ENCODE measurements at regions not wholly inside any gene's neighbourhood (a gene's known extent, or its start where the extent isn't known, plus 50 kb on each side); places are given as distances from the start of the nearest gene placed in this dataset.

DNA sequence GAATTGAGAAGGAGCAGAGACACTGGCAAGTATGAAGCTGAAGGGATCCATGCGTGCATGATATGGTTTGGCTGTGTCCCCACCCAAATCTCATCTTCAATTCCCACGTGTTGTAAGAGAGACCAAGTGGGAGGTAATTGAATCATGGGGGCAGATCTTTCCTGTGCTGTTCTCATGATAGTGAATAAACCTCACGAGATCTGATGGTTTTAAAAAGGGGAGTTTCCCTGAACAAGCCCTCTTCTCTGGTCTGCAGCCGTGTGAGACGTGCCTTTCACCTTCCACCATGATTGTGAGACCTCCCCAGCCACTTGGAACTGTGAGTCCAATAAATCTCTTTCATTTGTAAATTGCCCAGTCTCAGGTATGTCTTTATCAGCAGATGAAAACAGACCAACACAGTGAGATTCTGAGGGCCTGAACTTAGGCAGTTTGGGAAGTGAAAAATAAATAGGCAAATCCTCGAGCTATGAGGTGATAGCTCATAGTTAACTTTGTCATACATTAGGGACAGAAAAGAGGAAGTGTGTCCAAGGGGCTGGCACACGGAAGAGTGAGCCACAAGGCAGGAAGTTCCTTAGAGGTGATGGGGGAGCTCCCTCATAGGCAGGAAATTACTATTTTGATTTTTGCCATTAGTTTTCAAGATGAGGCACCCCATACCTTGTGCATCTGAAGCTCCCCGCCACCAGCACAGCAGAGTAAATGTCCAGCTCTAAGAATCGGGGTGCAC lies 658.8 kb upstream of the ID2 start:
- H3K4me3 ChIP-seq (ENCODE audit: low read length) = no peak overlapping the region
- Mint-ChIP-seq H3K27me3 (ENCODE audit: insufficient read depth) (no peaks in the 10 kb centered on the region), H3K4me1 (no peaks in the 10 kb centered on the region), H3K9me3 (no peaks in the 10 kb centered on the region), H3K4me3 (no peak overlapping the region), H3K27ac (no peak overlapping the region), H3K36me3 (ENCODE audit: low read depth) (no peaks in the 10 kb centered on the region)
- H3K4me1 ChIP-seq (ENCODE audit: control insufficient read depth, insufficient read depth, low read length) = no peaks in the 10 kb centered on the region
- TF ChIP-seq, protein P1, sequence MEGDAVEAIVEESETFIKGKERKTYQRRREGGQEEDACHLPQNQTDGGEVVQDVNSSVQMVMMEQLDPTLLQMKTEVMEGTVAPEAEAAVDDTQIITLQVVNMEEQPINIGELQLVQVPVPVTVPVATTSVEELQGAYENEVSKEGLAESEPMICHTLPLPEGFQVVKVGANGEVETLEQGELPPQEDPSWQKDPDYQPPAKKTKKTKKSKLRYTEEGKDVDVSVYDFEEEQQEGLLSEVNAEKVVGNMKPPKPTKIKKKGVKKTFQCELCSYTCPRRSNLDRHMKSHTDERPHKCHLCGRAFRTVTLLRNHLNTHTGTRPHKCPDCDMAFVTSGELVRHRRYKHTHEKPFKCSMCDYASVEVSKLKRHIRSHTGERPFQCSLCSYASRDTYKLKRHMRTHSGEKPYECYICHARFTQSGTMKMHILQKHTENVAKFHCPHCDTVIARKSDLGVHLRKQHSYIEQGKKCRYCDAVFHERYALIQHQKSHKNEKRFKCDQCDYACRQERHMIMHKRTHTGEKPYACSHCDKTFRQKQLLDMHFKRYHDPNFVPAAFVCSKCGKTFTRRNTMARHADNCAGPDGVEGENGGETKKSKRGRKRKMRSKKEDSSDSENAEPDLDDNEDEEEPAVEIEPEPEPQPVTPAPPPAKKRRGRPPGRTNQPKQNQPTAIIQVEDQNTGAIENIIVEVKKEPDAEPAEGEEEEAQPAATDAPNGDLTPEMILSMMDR (conservative IDR thresholded peaks at IDR 0.05) = no peak
- H3K27me3 ChIP-seq (ENCODE audit: control insufficient read depth, insufficient read depth, low read length, poor library complexity, severe bottlenecking) = no peaks in the 10 kb centered on the region
- H3K9me3 ChIP-seq (ENCODE audit: control insufficient read depth, low read length) = no peaks in the 10 kb centered on the region
- no peak for DNase-seq
- no peak overlapping the region for H3K9ac ChIP-seq (ENCODE audit: extremely low read depth, low read length, poor library complexity, severe bottlenecking)
- H3K27ac ChIP-seq (ENCODE audit: low read depth, low read length) = no peak overlapping the region
- no peaks in the 10 kb centered on the region for H3K36me3 ChIP-seq (ENCODE audit: control insufficient read depth, insufficient read depth, low read length)
- 93 to 100% methylated on average over 6 to 9 of the region's 9 CpGs for WGBS, 2 experiments (ENCODE audit: insufficient coverage in 1 of 2, insufficient read length in 1 of 2)

DNA sequence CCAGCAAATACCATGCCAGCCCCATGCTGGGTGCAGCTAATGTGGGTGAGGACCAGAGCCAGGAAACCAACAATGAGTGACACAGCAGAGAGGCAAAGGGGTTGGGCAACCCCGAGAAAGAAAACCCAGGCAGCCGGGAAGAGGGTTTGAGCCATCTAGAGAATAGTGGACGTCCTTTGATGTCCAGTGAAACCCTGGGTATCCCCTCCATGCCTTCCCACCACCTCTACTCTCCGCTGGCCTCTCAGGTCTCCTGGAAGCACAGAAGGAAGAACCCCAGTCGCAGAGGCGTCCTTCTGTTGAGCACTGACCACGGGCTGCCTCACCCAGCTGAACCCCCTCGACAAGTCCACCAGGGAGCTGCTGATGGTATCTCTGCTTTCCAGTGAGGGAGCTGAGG lies 657.4 kb upstream of the ID2 start:
- no peaks in the 10 kb centered on the region for H3K27me3 Mint-ChIP-seq (ENCODE audit: insufficient read depth)
- H3K27ac Mint-ChIP-seq = no peak overlapping the region
- no peak overlapping the region for H3K4me3 Mint-ChIP-seq
- Histone ChIP-seq H3K4me1 (ENCODE audit: control insufficient read depth, insufficient read depth, low read length) (no peaks in the 10 kb centered on the region), H3K9me3 (ENCODE audit: control insufficient read depth, low read length) (no peaks in the 10 kb centered on the region), H3K36me3 (ENCODE audit: control insufficient read depth, insufficient read depth, low read length) (no peaks in the 10 kb centered on the region), H3K27ac (ENCODE audit: low read depth, low read length) (no peak overlapping the region), H3K27me3 (ENCODE audit: control insufficient read depth, insufficient read depth, low read length, poor library complexity, severe bottlenecking) (no peaks in the 10 kb centered on the region), H3K9ac (ENCODE audit: extremely low read depth, low read length, poor library complexity, severe bottlenecking) (no peak overlapping the region), H3K4me3 (ENCODE audit: low read length) (no peak overlapping the region)
- WGBS, 2 experiments (ENCODE audit: insufficient coverage in 1 of 2, insufficient read length in 1 of 2) = 89 to 100% methylated on average over 1 to 8 of the region's 8 CpGs
- DNase-seq = no peak
- no peaks in the 10 kb centered on the region for H3K36me3 Mint-ChIP-seq (ENCODE audit: low read depth)
- no peaks in the 10 kb centered on the region for H3K9me3 Mint-ChIP-seq
- TF ChIP-seq, protein P1 (conservative IDR thresholded peaks at IDR 0.05) = no peak
- H3K4me1 Mint-ChIP-seq = no peaks in the 10 kb centered on the region

GRCh38 chr2:8026381-8026780 lies 655.5 kb upstream of the ID2 start:
- TF ChIP-seq, protein P1 (conservative IDR thresholded peaks at IDR 0.05) = no peak
- no peaks in the 10 kb centered on the region for H3K4me1 ChIP-seq (ENCODE audit: control insufficient read depth, insufficient read depth, low read length)
- H3K4me3 ChIP-seq (ENCODE audit: low read length) = no peak overlapping the region
- Mint-ChIP-seq H3K36me3 (ENCODE audit: low read depth) (no peaks in the 10 kb centered on the region), H3K27me3 (ENCODE audit: insufficient read depth) (no peaks in the 10 kb centered on the region), H3K9me3 (no peaks in the 10 kb centered on the region), H3K4me1 (no peaks in the 10 kb centered on the region), H3K4me3 (no peak overlapping the region), H3K27ac (no peak overlapping the region)
- H3K27me3 ChIP-seq (ENCODE audit: control insufficient read depth, insufficient read depth, low read length, poor library complexity, severe bottlenecking) = no peaks in the 10 kb centered on the region
- no peak overlapping the region for H3K9ac ChIP-seq (ENCODE audit: extremely low read depth, low read length, poor library complexity, severe bottlenecking)
- 91 to 100% methylated on average over 4 of the region's 4 CpGs for WGBS, 2 experiments (ENCODE audit: insufficient coverage in 1 of 2, insufficient read length in 1 of 2)
- H3K27ac ChIP-seq (ENCODE audit: low read depth, low read length) = no peak overlapping the region
- H3K9me3 ChIP-seq (ENCODE audit: control insufficient read depth, low read length) = no peaks in the 10 kb centered on the region
- H3K36me3 ChIP-seq (ENCODE audit: control insufficient read depth, insufficient read depth, low read length) = no peaks in the 10 kb centered on the region
- no peak for DNase-seq

All from endodermal cell (in vitro differentiated cells).